GM12878 (cell line): ENCODE measurements at regions not wholly inside any gene's neighbourhood (a gene's known extent, or its start where the extent isn't known, plus 50 kb on each side); places are given as distances from the start of the nearest gene placed in this dataset.

Experiments used
- ATAC-seq: fragments of 200-7000 bp; cut with Tn5 transposase; 3 replicates; pipeline ENCODE4 v1.9.1; 2020; ENCODE audit warnings: mild to moderate bottlenecking, moderate library complexity
- BruUV-seq: library from RNA; stranded (reverse); fragments of 400-500 nt; replicated peaks from 2 replicates; lab custom pipeline; 2021; lab: Mats Ljungman, UMichigan
- CTCF ChIA-PET: fragments of 300-600 bp; sonication (Branson Sonifier 250); formaldehyde crosslinking; extraction: SDS; loops from one replicate; lab custom pipeline; 2021; ENCODE audit warnings: inconsistent platforms; lab: Yijun Ruan, JAX
- POLR2A ChIA-PET: fragments of 350-600 bp; formaldehyde crosslinking; extraction: SDS; loops from one replicate; lab custom pipeline; 2021; ENCODE audit warnings: inconsistent platforms; lab: Charles Lee
- RAD21 ChIA-PET: fragments of 300-600 bp; sonication (Branson Sonifier 250); formaldehyde crosslinking; loops from one replicate; lab custom pipeline; 2023; ENCODE audit warnings: antibody characterized with exemption; ENCODE audit not compliant: unreplicated experiment; lab: Charles Lee
- SMC1A ChIA-PET: fragments of 300-600 bp; sonication (Branson Sonifier 250); formaldehyde crosslinking; loops from one replicate; lab custom pipeline; 2023; ENCODE audit not compliant: unreplicated experiment, uncharacterized antibody; lab: Charles Lee
- DNase-seq: peaks from one replicate; pipeline ENCODE4 v3.0.0-alpha.2; 2011; ENCODE audit warnings: low read depth, low spot score
- FAIRE-seq: peaks from 3 replicates; lab custom pipeline; 2011; peaks lifted over from hg19 to GRCh38; lab: Jason Lieb, UNC
- H2AFZ ChIP-seq: 2 replicates; pipeline ENCODE4 v1.6.0; 2011; ENCODE audit warnings: low read depth, low read length, control low read depth; ENCODE audit not compliant: control insufficient read depth
- H3K27ac ChIP-seq: 2 replicates; pipeline ENCODE4 v1.5.1; 2011; ENCODE audit warnings: control low read depth; ENCODE audit not compliant: control insufficient read depth, insufficient read depth
- H3K27me3 ChIP-seq, 2 experiments: replicated peaks in 1 of 2; 2 replicates each; pipeline versions ENCODE4 v1.6.0 to v1.6.1; 2011; ENCODE audit warnings: low read length in 1 of 2; ENCODE audit not compliant: control insufficient read depth in 2 of 2, insufficient read depth in 2 of 2
- H3K36me3 ChIP-seq, 2 experiments: 2 replicates each; pipeline ENCODE4 v1.5.1; 2011; ENCODE audit warnings: low read length in 1 of 2; ENCODE audit not compliant: control insufficient read depth in 2 of 2, insufficient read depth in 2 of 2
- H3K4me1 ChIP-seq: 2 replicates; pipeline ENCODE4 v1.6.1; 2011; ENCODE audit warnings: mild to moderate bottlenecking, low read length, moderate library complexity, mixed read lengths; ENCODE audit not compliant: control insufficient read depth, insufficient read depth
- H3K4me2 ChIP-seq: 2 replicates; pipeline ENCODE4 v1.6.0; 2011; ENCODE audit warnings: control low read depth; ENCODE audit not compliant: control insufficient read depth, insufficient read depth
- H3K4me3 ChIP-seq: fragments of 200-600 bp; sonication (generic); 2 replicates; pipeline ENCODE4 v1.5.1; 2016
- H3K79me2 ChIP-seq: 2 replicates; pipeline ENCODE4 v1.6.0; 2011; ENCODE audit warnings: low read length; ENCODE audit not compliant: control insufficient read depth, insufficient read depth
- H3K9ac ChIP-seq: 2 replicates; pipeline ENCODE4 v1.8.0; 2011; ENCODE audit warnings: low read length, control low read depth, mixed read lengths; ENCODE audit not compliant: control insufficient read depth, insufficient read depth
- H3K9me3 ChIP-seq: replicated peaks from 3 replicates; pipeline ENCODE4 v1.5.1; 2011; ENCODE audit warnings: mild to moderate bottlenecking, low read length; ENCODE audit not compliant: control insufficient read depth, insufficient read depth
- H4K20me1 ChIP-seq: 2 replicates; pipeline ENCODE4 v1.6.0; 2011; ENCODE audit not compliant: control insufficient read depth, insufficient read depth
- CUX1 ChIP-seq: IDR thresholded peaks from 2 replicates; pipeline ENCODE4 v1.6.1; 2012; ENCODE audit warnings: improper control_type of control experiment, low read depth, low read length; ENCODE audit not compliant: insufficient replicate concordance
- MEF2B ChIP-seq: fragments of 450-650 bp; IDR thresholded peaks from 2 replicates; pipeline ENCODE4 v1.6.1; 2018; ENCODE audit warnings: mild to moderate bottlenecking, moderate library complexity; ENCODE audit not compliant: partially characterized antibody, poor library complexity, severe bottlenecking
- NR2C1 ChIP-seq: fragments of 450-650 bp; IDR thresholded peaks from 2 replicates; pipeline ENCODE4 v1.6.1; 2017; ENCODE audit warnings: antibody characterized with exemption, mild to moderate bottlenecking, moderate library complexity
- SMAD5 ChIP-seq: IDR thresholded peaks from 2 replicates; pipeline ENCODE4 v1.6.1; 2016; ENCODE audit warnings: antibody characterized with exemption, low read depth
- TCF12 ChIP-seq: IDR thresholded peaks from 2 replicates; pipeline ENCODE4 v1.6.1; 2011; ENCODE audit warnings: low read depth, mild to moderate bottlenecking, low read length
- TCF3 ChIP-seq: IDR thresholded peaks from 2 replicates; pipeline ENCODE4 v1.6.1; 2012; ENCODE audit warnings: low read depth, mild to moderate bottlenecking, low read length, borderline replicate concordance; ENCODE audit not compliant: insufficient read depth
- ZZZ3 ChIP-seq: IDR thresholded peaks from 2 replicates; pipeline ENCODE4 v1.6.1; 2011; ENCODE audit warnings: low read depth; ENCODE audit not compliant: control insufficient read depth, insufficient read length
- WGBS: methylation state at CpG from one replicate; pipeline ENCODE4 v1.1.6; 2016; ENCODE audit warnings: low lambda C conversion rate; ENCODE audit not compliant: insufficient replicate concordance, insufficient coverage; ENCODE audit errors: missing lambda C conversion rate; 5-methylcytosine and 5-hydroxymethylcytosine counted together
- in situ Hi-C: fragments of 300-500 bp; cut with MboI; formaldehyde crosslinking; loops from 9 replicates; pipeline ENCODE4 v1.14.3; 2018; ENCODE audit warnings: mixed read lengths
- intact Hi-C: fragments of 100-400 bp; cut with micrococcal nuclease; formaldehyde crosslinking; loops from one replicate; pipeline ENCODE4 v1.14.2; 2022; ENCODE audit not compliant: unreplicated experiment
- TF ChIP-seq, protein P1 (sequence below): IDR thresholded peaks from 2 replicates; pipeline ENCODE4 v1.6.1; 2011; ENCODE audit warnings: low read depth, mild to moderate bottlenecking, low read length, moderate library complexity, borderline replicate concordance; ENCODE audit errors: extremely low read depth
- TF ChIP-seq, protein P2 (sequence below): fragments of 450-650 bp; IDR thresholded peaks from 2 replicates; pipeline ENCODE4 v1.6.1; 2018; ENCODE audit warnings: mild to moderate bottlenecking, low read depth, moderate library complexity; ENCODE audit not compliant: partially characterized antibody

DNA sequence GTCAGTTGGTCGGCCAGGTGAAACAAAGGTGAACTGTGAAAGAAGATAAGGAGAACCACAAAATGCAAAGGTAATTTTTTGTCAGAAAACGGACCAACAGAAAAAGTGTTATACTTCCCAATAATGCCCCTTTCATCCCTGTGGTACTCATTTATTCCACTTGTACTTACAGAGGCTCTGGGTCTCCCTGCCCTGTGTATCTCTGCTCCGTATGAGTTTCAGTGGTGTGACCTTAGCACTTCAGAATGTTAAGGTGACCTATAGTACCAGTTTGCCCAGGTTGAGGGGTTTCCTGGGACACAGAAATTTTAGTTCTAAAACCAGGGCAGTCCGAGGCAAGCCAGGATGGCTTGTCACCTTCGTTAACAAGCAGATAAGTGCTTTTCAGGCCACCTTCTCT is 254.8 kb downstream of the OLFM3 start:
- intact Hi-C loops = no loop called here
- TF ChIP-seq SMAD5 = no peak
- TF ChIP-seq, protein P1, sequence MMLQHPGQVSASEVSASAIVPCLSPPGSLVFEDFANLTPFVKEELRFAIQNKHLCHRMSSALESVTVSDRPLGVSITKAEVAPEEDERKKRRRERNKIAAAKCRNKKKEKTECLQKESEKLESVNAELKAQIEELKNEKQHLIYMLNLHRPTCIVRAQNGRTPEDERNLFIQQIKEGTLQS = no peak
- no peak overlapping the region for H3K27ac ChIP-seq
- FAIRE-seq (no peak), ATAC-seq (no peak), DNase-seq (no peak)
- in situ Hi-C loops = no loop called here
- H3K27me3 ChIP-seq = peaks cover 0 to 2% of the 10 kb centered on the region in 2 experiments; a peak in 2 of 4 replicates
- no peaks in the 10 kb centered on the region for H3K4me1 ChIP-seq
- H3K9ac ChIP-seq = no peak overlapping the region
- H3K79me2 ChIP-seq = no peaks in the 10 kb centered on the region
- SMC1A ChIA-PET = no interaction called here
- BruUV-seq = no TSS peak
- CTCF ChIA-PET = no interaction called here
- no peak overlapping the region for H3K4me3 ChIP-seq
- no peaks in the 10 kb centered on the region for H3K36me3 ChIP-seq
- WGBS = 1% methylated on average over 5 of the region's 5 CpGs
- RAD21 ChIA-PET = no interaction called here
- no peaks in the 10 kb centered on the region for H4K20me1 ChIP-seq
- POLR2A ChIA-PET = no interaction called here
- no peak overlapping the region for H2AFZ ChIP-seq
- H3K9me3 ChIP-seq = no peaks in the 10 kb centered on the region
- H3K4me2 ChIP-seq = no peak overlapping the region

DNA sequence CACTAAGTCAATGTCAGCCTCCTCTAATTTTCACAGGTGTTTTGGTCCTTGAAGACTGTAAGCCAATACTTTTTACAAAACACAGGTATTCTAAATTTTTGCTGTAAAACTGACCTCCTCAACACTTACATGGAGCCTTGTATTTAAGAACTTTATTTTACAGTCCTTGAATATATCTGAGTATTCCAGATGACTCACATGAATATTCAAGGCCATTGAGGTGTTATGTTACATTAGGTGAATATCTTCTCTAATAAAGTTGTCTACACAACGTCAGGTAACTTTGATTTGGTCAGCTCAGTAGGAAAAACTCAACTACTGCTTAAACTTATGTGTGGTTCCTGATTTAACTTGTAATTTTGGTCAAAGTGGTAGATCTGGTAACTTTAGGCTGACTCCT is 254.2 kb downstream of the OLFM3 start:
- intact Hi-C loops = no loop called here
- FAIRE-seq = no peak
- Histone ChIP-seq H3K79me2 (no peaks in the 10 kb centered on the region), H3K9ac (no peak overlapping the region), H3K4me2 (no peak overlapping the region), H3K27me3 (peaks cover 0 to 2% of the 10 kb centered on the region in 2 experiments; a peak in 2 of 4 replicates), H4K20me1 (no peaks in the 10 kb centered on the region), H3K9me3 (no peaks in the 10 kb centered on the region), H3K4me3 (no peak overlapping the region), H3K36me3 (no peaks in the 10 kb centered on the region), H2AFZ (no peak overlapping the region), H3K4me1 (no peaks in the 10 kb centered on the region), H3K27ac (no peak overlapping the region)
- POLR2A ChIA-PET = no interaction called here
- BruUV-seq = no TSS peak
- in situ Hi-C loops = no loop called here
- no peak for ATAC-seq
- SMC1A ChIA-PET = no interaction called here
- WGBS = 0% methylated on average over 1 of the region's 1 CpG
- DNase-seq = no peak
- RAD21 ChIA-PET = no interaction called here
- CTCF ChIA-PET = no interaction called here
- TF ChIP-seq CUX1 (no peak), NR2C1 (no peak), ZZZ3 (no peak), TCF3 (no peak), TCF12 (no peak), MEF2B (no peak)
- TF ChIP-seq, protein P2, sequence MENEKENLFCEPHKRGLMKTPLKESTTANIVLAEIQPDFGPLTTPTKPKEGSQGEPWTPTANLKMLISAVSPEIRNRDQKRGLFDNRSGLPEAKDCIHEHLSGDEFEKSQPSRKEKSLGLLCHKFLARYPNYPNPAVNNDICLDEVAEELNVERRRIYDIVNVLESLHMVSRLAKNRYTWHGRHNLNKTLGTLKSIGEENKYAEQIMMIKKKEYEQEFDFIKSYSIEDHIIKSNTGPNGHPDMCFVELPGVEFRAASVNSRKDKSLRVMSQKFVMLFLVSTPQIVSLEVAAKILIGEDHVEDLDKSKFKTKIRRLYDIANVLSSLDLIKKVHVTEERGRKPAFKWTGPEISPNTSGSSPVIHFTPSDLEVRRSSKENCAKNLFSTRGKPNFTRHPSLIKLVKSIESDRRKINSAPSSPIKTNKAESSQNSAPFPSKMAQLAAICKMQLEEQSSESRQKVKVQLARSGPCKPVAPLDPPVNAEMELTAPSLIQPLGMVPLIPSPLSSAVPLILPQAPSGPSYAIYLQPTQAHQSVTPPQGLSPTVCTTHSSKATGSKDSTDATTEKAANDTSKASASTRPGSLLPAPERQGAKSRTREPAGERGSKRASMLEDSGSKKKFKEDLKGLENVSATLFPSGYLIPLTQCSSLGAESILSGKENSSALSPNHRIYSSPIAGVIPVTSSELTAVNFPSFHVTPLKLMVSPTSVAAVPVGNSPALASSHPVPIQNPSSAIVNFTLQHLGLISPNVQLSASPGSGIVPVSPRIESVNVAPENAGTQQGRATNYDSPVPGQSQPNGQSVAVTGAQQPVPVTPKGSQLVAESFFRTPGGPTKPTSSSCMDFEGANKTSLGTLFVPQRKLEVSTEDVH = no peak
